HG03039 (cell line): ENCODE measurements at regions not wholly inside any gene's neighbourhood (a gene's known extent, or its start where the extent isn't known, plus 50 kb on each side); places are given as distances from the start of the nearest gene placed in this dataset.

Experiments
- ATAC-seq: cut with Tn5 transposase; IDR thresholded peaks from one replicate; pipeline ENCODE4 v1.9.1; 2021; ENCODE audit warnings: mild to moderate bottlenecking, moderate library complexity; ENCODE audit not compliant: unreplicated experiment

DNA sequence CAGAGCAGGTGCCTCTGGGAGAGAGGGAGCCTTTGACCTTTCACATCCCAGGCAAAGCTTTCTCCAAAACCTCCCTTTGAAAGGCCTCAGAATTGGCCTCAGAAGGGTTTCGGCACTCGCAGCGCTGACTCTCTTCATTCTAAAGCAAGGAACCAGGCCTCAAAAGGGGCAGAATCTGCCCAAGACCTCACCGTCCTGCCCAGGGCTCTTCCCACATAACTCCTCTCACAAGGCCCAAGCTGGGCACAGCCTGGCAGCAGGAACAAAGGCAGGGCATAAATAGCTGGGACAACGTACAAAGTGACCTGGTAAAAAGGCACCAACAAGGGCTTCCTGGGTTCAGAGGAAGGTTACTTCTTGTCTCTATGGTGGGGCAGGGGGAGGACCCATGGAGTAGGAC, 166.3 kb upstream of the FSTL4 start:
- no peak for ATAC-seq

DNA sequence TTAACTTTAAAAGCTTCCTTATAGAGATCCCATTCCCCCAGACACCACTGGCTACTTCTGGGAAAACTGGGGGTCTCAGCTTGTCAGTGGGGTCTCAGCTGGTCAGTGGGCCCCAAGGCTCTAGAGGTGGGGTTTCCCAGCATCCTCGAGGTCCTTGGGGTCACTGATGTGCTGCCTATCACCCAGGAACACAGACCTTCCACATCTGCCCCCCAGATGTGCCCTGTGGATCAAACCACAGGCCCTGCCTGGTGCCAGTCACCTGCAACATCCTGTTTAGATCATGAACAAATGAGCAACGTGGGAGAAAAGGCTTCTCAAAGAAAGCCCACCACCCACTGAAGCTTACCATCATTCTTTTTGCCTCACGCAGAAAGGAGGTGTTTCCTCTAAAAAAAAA, 165.6 kb upstream of the FSTL4 start:
- no peak for ATAC-seq

DNA sequence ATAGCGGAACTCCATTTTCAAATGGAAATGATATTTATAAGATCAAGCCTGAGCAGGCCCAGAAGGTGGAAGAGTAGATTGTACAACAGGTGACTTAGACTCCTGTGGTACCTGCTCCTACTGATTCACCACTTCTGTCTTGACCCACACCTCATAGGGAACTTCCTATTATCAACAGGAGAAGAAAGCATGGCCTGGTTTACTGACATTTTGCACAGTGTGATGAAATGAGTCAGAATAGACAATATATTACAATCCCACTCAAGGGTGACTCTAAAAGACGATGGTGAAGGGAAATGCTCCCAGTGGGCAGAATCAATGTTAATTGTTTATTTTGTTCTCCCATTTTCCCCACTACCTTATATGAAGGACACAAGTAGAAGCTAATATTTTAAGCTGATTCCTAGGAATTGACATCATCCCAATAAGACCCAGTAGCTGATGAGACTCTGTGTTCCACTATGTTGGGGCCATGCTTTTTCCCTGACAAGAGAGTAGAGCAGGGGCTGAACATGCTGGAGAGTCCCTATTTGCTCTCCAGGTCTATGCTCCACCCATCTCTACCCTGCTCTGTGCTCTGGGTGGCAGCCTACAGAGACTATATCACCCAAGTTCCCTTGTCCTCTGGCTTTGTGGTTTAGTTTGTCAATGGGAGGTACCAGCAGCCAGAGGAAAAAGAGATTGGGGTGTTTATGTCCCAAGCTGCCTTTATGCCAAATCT, 163.4 kb upstream of the FSTL4 start:
- ATAC-seq, result no peak

DNA sequence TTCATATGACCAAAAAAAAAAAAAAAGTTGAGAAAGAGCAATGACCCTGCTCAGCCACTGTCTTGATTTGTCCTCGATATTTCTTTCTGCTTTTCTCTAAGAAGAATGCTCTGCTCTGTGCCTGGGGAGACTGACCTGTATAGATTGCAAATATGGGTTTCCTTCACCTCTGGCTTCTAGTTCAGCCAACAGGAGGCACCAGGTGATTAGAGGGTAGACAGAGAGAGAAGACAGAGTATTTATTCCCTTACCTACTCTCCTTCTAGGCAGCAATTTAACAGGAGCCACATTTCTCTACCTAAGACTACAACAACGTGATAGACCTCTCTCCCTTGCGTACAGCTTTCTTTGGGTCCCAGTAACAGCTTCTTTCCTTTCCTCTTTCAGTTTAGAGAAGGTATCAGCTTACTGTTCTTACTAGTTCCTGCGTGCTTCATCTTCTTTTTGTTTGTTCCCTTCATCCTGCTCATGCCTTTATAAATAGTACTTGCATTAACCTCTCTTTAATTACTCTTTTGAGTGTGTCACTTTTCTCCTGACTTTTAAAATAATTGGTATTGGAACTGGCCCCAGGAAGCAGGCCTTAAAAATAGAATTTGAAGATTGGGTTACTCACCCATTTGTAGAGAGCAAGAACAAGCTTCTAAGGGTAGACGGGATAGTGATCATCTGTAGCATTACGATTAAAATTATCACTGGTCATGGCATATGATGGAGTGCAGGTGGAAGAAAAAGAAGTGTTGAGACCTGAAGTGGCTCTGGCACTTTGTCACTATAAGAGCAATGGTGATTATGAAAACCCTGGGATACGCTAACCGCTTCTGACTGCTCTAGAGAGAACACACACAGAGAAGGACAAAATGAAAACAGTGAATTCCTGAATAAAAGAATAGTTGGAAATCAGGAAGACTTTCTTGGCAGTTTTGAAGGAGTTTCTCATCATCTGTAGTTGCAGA, 161.2 kb upstream of the FSTL4 start:
- no peak for ATAC-seq

GRCh38 chr5:133769842-133770241, 157.5 kb upstream of the FSTL4 start:
- no peak for ATAC-seq

- no peak for ATAC-seq
Measured at GRCh38 chr5:133763744-133764143, 151.4 kb upstream of the FSTL4 start.

DNA sequence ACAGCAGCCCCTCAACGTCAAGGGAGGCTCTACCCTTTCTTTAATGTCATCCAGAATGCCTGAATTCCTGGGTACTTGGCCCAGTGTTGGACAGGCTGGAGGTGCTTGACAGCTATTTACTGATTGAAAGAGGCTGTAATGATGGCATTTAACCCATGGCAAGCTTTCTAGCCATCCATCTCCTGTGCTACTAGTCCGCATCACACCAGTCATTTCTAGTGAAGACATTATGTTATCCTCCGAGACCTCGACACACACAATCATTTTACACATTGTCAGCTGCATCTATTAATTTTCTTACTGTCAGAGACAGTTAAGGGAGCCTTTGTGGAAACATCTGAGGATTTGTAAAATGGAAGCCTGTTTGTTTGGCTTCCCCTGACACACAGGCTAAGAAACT, 149.3 kb upstream of the FSTL4 start:
- no peak for ATAC-seq

- no peak for ATAC-seq
Measured at GRCh38 chr5:133760532-133760931, 148.2 kb upstream of the FSTL4 start.

DNA sequence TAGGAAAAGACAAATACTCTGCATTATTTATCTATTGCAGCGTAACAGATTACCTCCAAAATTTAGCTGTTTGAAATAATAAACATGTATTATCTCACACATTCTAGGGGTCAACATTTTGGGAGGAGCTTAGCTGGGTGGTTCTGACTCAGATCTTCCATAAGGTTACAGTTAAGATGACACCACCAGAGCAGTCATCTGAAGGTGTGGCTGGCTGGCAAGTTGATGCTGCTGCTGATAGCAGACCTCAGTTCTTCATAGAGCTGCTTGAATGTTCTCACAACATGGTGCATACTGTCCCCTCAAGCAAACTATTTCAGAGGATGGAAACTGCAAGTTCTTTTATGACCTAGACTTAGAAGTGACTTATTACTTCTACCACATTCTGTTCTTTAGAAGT, 146.3 kb upstream of the FSTL4 start:
- ATAC-seq, result no peak

DNA sequence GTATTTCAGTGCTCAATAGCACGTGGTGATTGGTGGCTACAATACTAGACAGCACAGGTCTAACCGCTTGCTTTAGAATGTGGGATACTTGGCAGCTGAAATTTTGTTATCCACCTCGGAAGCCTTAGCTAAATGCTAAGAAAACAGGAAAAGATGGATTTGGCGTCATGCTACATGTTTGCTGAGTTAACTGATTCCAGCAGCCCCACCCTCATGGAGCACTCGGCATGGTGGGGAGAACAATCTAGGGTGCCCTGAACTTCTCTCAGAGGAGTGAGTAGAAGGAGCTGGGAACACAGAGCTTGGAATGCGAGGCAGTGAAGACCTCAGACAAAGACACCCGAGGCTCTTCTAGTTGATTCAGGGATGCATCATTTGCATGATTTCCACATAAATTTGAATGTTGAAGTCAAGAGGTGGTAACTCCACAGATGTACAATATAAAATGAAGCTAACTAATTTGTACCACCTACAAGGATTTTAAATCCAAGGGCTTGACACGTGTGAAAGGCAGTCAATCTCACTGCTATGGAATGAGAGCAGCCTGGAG, 145.1 kb upstream of the FSTL4 start:
- ATAC-seq, result no peak

- no peak for ATAC-seq
Measured at GRCh38 chr5:133756756-133757155, 144.4 kb upstream of the FSTL4 start.

GRCh38 chr5:133756036-133756435, 143.7 kb upstream of the FSTL4 start:
- ATAC-seq, result no peak

GRCh38 chr5:133754575-133755169, 142.3 kb upstream of the FSTL4 start:
- no peak for ATAC-seq

GRCh38 chr5:133753856-133754255, 141.5 kb upstream of the FSTL4 start:
- ATAC-seq, result no peak

DNA sequence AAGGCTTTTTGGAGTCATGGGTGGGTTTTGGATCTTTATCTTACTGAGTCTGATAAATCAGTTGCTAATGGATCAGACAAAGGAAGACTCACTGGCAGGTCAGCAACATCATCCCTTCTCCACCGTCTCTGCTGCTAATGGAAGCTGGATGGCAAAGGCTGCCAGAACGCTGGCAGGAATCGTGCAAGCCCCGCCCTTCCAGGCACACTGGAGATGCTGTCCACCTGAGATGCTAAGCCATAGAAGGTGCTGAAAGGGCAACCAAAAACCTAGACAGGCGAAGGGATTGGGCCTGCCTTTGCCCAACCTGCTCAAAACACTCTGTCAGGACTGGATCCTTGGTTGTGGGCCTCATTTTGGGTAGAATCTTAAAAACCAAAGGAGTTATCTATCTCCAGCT, 139.5 kb upstream of the FSTL4 start:
- no peak for ATAC-seq

DNA sequence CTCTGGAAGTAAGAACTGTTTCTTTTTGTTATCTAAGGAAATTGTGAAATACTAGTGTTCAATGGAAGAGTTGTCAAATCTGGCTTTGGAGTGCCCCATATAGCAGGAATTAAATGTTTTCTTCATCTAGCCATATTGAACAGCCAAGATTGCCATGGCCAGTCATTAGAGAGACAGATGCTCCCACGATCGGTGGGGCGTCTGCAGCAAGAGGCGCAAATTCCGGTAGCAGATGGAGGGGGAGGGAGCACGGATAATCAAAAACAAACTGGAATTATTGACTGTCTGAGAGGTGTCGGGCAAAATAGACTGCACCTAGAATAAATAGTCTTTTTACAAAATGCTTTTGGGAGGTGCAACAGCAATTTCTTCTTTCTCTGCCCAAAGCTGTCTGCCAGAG, 139.1 kb upstream of the FSTL4 start:
- ATAC-seq, result no peak

- ATAC-seq, result no peak
Measured at GRCh38 chr5:133750856-133751255, 138.5 kb upstream of the FSTL4 start.

GRCh38 chr5:133750356-133750755, 138.0 kb upstream of the FSTL4 start:
- ATAC-seq, result no peak

- no peak for ATAC-seq
Measured at GRCh38 chr5:133749331-133749985, 137.1 kb upstream of the FSTL4 start.

- ATAC-seq, result no peak
Measured at GRCh38 chr5:133746834-133747233, 134.5 kb upstream of the FSTL4 start.

- no peak for ATAC-seq
Measured at GRCh38 chr5:133744960-133745308, 132.6 kb upstream of the FSTL4 start.
